Endodermal cell (in vitro differentiated cells): ENCODE measurements at regions not wholly inside any gene's neighbourhood (a gene's known extent, or its start where the extent isn't known, plus 50 kb on each side); places are given as distances from the start of the nearest gene placed in this dataset.

ENCODE experiments used
- DNase-seq: peaks from one replicate; pipeline ENCODE4 v3.0.0-alpha.2; 2017
- H3K27ac ChIP-seq: 2 replicates; pipeline ENCODE4 v1.5.1; 2013; ENCODE audit warnings: mild to moderate bottlenecking, low read depth, low read length, moderate library complexity
- H3K27me3 ChIP-seq: 2 replicates; pipeline ENCODE4 v1.6.1; 2013; ENCODE audit warnings: mild to moderate bottlenecking, low read length, moderate library complexity; ENCODE audit not compliant: insufficient read depth, control insufficient read depth, poor library complexity, severe bottlenecking
- H3K36me3 ChIP-seq: 2 replicates; pipeline ENCODE4 v1.7.0; 2013; ENCODE audit warnings: mild to moderate bottlenecking, low read length, moderate library complexity; ENCODE audit not compliant: control insufficient read depth, insufficient read depth
- H3K4me1 ChIP-seq: one replicate; pipeline ENCODE4 v1.7.0; 2013; ENCODE audit warnings: low read length; ENCODE audit not compliant: control insufficient read depth, insufficient read depth
- H3K4me3 ChIP-seq: 2 replicates; pipeline ENCODE4 v1.5.1; 2013; ENCODE audit warnings: mild to moderate bottlenecking, low read length, moderate library complexity
- H3K9ac ChIP-seq: 2 replicates; pipeline ENCODE4 v1.6.1; 2013; ENCODE audit warnings: mild to moderate bottlenecking, low read length, moderate library complexity; ENCODE audit not compliant: poor library complexity, severe bottlenecking; ENCODE audit errors: extremely low read depth
- H3K9me3 ChIP-seq: 2 replicates; pipeline ENCODE4 v1.6.1; 2013; ENCODE audit warnings: mild to moderate bottlenecking, low read length, moderate library complexity; ENCODE audit not compliant: control insufficient read depth
- H3K27ac Mint-ChIP-seq: 2 replicates; pipeline ENCODE4 v1.8.0; 2020; ENCODE audit warnings: mixed read lengths
- H3K27me3 Mint-ChIP-seq: 2 replicates; pipeline ENCODE4 v1.8.0; 2021; ENCODE audit warnings: mild to moderate bottlenecking, mixed read lengths; ENCODE audit not compliant: insufficient read depth
- H3K36me3 Mint-ChIP-seq: 2 replicates; pipeline ENCODE4 v1.8.0; 2020; ENCODE audit warnings: low read depth, mixed read lengths
- H3K4me1 Mint-ChIP-seq: 2 replicates; pipeline ENCODE4 v1.8.0; 2020; ENCODE audit warnings: mixed read lengths
- H3K4me3 Mint-ChIP-seq: 2 replicates; pipeline ENCODE4 v1.8.0; 2020; ENCODE audit warnings: mild to moderate bottlenecking, moderate library complexity, mixed read lengths
- H3K9me3 Mint-ChIP-seq: 2 replicates; pipeline ENCODE4 v1.8.0; 2020; ENCODE audit warnings: mild to moderate bottlenecking, mixed read lengths
- CTCF ChIP-seq: fragments of 200-600 bp; sonication (generic); conservative IDR thresholded peaks from 2 replicates; pipeline ENCODE4 v1.5.0; 2021; ENCODE audit warnings: antibody characterized with exemption, mild to moderate bottlenecking
- WGBS, 2 experiments: methylation state at CpG; one replicate each; pipeline versions ENCODE4 v1.1.5 to v1.1.7; 2013; ENCODE audit warnings: missing lambda C conversion rate in 2 of 2, mixed read lengths in 1 of 2; ENCODE audit not compliant: insufficient coverage in 1 of 2, insufficient read length in 1 of 2; 5-methylcytosine and 5-hydroxymethylcytosine counted together

GRCh38 chr2:41151746-41152145 lies 699.9 kb upstream of the SLC8A1 start:
- Mint-ChIP-seq H3K4me3 (no peak overlapping the region), H3K9me3 (no peaks in the 10 kb centered on the region), H3K36me3 (no peaks in the 10 kb centered on the region), H3K27ac (no peak overlapping the region), H3K4me1 (no peaks in the 10 kb centered on the region), H3K27me3 (no peaks in the 10 kb centered on the region)
- Histone ChIP-seq H3K27ac (no peak overlapping the region), H3K9ac (no peak overlapping the region), H3K4me1 (no peaks in the 10 kb centered on the region), H3K4me3 (no peak overlapping the region), H3K27me3 (peaks cover 4% of the 10 kb centered on the region), H3K36me3 (no peaks in the 10 kb centered on the region), H3K9me3 (no peaks in the 10 kb centered on the region)
- no peak for DNase-seq
- no peak for TF ChIP-seq CTCF
- WGBS, 2 experiments = 94 to 96% methylated on average over 3 to 4 of the region's 4 CpGs

- H3K4me1 ChIP-seq = no peaks in the 10 kb centered on the region
- H3K9me3 ChIP-seq = no peaks in the 10 kb centered on the region
- H3K27me3 Mint-ChIP-seq = no peaks in the 10 kb centered on the region
- H3K36me3 Mint-ChIP-seq = no peaks in the 10 kb centered on the region
- no peak for DNase-seq
- H3K4me3 ChIP-seq = no peak overlapping the region
- no peaks in the 10 kb centered on the region for H3K36me3 ChIP-seq
- no peak for TF ChIP-seq CTCF
- no peak overlapping the region for H3K9ac ChIP-seq
- H3K27ac ChIP-seq = no peak overlapping the region
- no peaks in the 10 kb centered on the region for H3K27me3 ChIP-seq
- no peak overlapping the region for H3K4me3 Mint-ChIP-seq
- no peak overlapping the region for H3K27ac Mint-ChIP-seq
- no peaks in the 10 kb centered on the region for H3K9me3 Mint-ChIP-seq
- no peaks in the 10 kb centered on the region for H3K4me1 Mint-ChIP-seq
Measured at GRCh38 chr2:41152318-41152717, 700.4 kb upstream of the SLC8A1 start.

- Histone ChIP-seq H3K4me3 (no peak overlapping the region), H3K4me1 (no peaks in the 10 kb centered on the region), H3K27me3 (no peaks in the 10 kb centered on the region), H3K27ac (no peak overlapping the region), H3K36me3 (no peaks in the 10 kb centered on the region), H3K9ac (no peak overlapping the region), H3K9me3 (no peaks in the 10 kb centered on the region)
- Mint-ChIP-seq H3K27ac (no peak overlapping the region), H3K27me3 (no peaks in the 10 kb centered on the region), H3K4me1 (peaks cover 3% of the 10 kb centered on the region), H3K36me3 (no peaks in the 10 kb centered on the region), H3K4me3 (no peak overlapping the region), H3K9me3 (no peaks in the 10 kb centered on the region)
- no peak for DNase-seq
- 92% methylated on average over 1 of the region's 1 CpG; no CpG with 5 or more reads in 1 of the 2 experiments for WGBS, 2 experiments
- no peak for TF ChIP-seq CTCF
Measured at GRCh38 chr2:41160439-41160838, 708.5 kb upstream of the SLC8A1 start.
